Activated naive CD8-positive, alpha-beta T cell treated with anti-CD3 and anti-CD28 coated beads, Interleukin-2, amount 10 ng/mL, durations not matched to agents 7 days and 5 days (primary cell): ENCODE measurements at regions not wholly inside any gene's neighbourhood (a gene's known extent, or its start where the extent isn't known, plus 50 kb on each side); places are given as distances from the start of the nearest gene placed in this dataset.

Experiments
- ATAC-seq: fragments of 150-1000 bp; cut with Tn5 transposase; one replicate; pipeline ENCODE4 v1.10.0; 2021; ENCODE audit warnings: low read depth, moderate library complexity
- POLR2A ChIA-PET: fragments of 350-600 bp; sonication (Branson Sonifier 250); formaldehyde crosslinking; loops from one replicate; lab custom pipeline; 2021; ENCODE audit warnings: antibody characterized with exemption; lab: Charles Lee
- DNase-seq: peaks from one replicate; pipeline ENCODE4 v3.0.0; 2021
- H3K27ac Mint-ChIP-seq: one replicate; pipeline ENCODE4 v1.8.0; 2022; ENCODE audit warnings: mild to moderate bottlenecking, mixed read lengths
- H3K27me3 Mint-ChIP-seq: one replicate; pipeline ENCODE4 v1.8.0; 2022; ENCODE audit warnings: mild to moderate bottlenecking, moderate library complexity, mixed read lengths
- H3K36me3 Mint-ChIP-seq: one replicate; pipeline ENCODE4 v1.8.0; 2021; ENCODE audit warnings: mild to moderate bottlenecking, mixed read lengths
- H3K4me1 Mint-ChIP-seq: one replicate; pipeline ENCODE4 v1.8.0; 2021; ENCODE audit warnings: mixed read lengths
- H3K4me3 Mint-ChIP-seq: one replicate; pipeline ENCODE4 v1.8.0; 2022; ENCODE audit warnings: mild to moderate bottlenecking, moderate library complexity, mixed read lengths
- H3K9me3 Mint-ChIP-seq: one replicate; pipeline ENCODE4 v1.8.0; 2021; ENCODE audit warnings: mixed read lengths

- Mint-ChIP-seq H3K36me3 (no peaks in the 10 kb centered on the region), H3K4me3 (no peak overlapping the region), H3K27ac (no peak overlapping the region), H3K9me3 (peaks cover 1% of the 10 kb centered on the region), H3K27me3 (peaks cover 2% of the 10 kb centered on the region), H3K4me1 (no peaks in the 10 kb centered on the region)
- ATAC-seq (no peak), DNase-seq (no peak)
- POLR2A ChIA-PET, result no interaction called here
Measured at GRCh38 chr3:110710156-110710555, 361.5 kb upstream of the NECTIN3 start.

DNA sequence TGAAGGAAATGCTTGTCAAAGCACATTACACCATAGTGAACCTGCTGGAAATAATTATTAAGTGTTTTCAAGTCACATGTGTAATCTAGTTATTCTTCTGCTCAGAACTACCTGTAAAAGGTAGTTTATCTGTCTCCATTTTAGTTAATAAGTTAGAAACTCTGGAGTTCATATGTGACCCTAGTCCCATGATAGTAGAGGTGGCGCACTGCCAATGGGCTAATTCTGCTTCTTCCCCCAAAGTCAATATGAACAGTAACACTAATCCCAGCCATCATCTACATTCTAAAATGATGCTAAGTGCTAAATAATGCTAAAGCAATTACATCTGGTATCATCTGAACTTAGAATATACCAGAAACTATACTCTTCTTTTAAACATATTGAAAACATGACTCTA lies 361.0 kb upstream of the NECTIN3 start:
- Mint-ChIP-seq H3K36me3 (no peaks in the 10 kb centered on the region), H3K27ac (no peak overlapping the region), H3K4me1 (no peaks in the 10 kb centered on the region), H3K9me3 (peaks cover 1% of the 10 kb centered on the region), H3K4me3 (no peak overlapping the region), H3K27me3 (peaks cover 2% of the 10 kb centered on the region)
- DNase-seq (no peak), ATAC-seq (no peak)
- POLR2A ChIA-PET, result no interaction called here

- DNase-seq (no peak), ATAC-seq (no peak)
- H3K27ac Mint-ChIP-seq, result no peak overlapping the region
- no peaks in the 10 kb centered on the region for H3K9me3 Mint-ChIP-seq
- no peaks in the 10 kb centered on the region for H3K4me1 Mint-ChIP-seq
- H3K36me3 Mint-ChIP-seq, result no peaks in the 10 kb centered on the region
- peaks cover 2% of the 10 kb centered on the region for H3K27me3 Mint-ChIP-seq
- POLR2A ChIA-PET, result no interaction called here
- no peak overlapping the region for H3K4me3 Mint-ChIP-seq
Measured at GRCh38 chr3:110711130-110711832, 360.3 kb upstream of the NECTIN3 start.

GRCh38 chr3:110711851-110712516 lies 359.6 kb upstream of the NECTIN3 start:
- POLR2A ChIA-PET, result no interaction called here
- Mint-ChIP-seq H3K4me3 (no peak overlapping the region), H3K36me3 (no peaks in the 10 kb centered on the region), H3K27me3 (peaks cover 2% of the 10 kb centered on the region), H3K9me3 (no peaks in the 10 kb centered on the region), H3K4me1 (no peaks in the 10 kb centered on the region), H3K27ac (no peak overlapping the region)
- ATAC-seq (no peak), DNase-seq (no peak)

DNA sequence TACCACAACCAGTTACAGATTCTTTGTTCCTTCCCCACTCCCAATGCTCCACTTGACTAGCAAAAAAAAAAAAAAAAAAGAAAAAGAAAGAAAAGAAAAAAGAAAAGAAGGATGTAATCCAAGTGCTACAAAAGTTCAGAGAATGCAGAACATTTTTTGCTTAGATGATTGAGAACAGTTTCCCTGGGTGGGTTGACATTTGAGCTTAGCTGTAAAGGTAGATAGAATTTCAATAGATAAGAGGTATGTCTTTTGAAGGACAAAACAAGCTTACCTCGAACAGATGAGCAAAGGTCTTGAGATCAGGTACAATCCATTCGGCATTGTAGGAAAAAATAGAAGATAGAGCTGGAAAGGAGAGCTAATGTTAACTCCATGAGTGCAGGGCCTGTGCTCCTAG lies 344.6 kb upstream of the NECTIN3 start:
- Mint-ChIP-seq H3K36me3 (no peaks in the 10 kb centered on the region), H3K4me3 (no peak overlapping the region), H3K4me1 (no peaks in the 10 kb centered on the region), H3K9me3 (no peaks in the 10 kb centered on the region), H3K27me3 (peaks cover under 1% of the 10 kb centered on the region), H3K27ac (no peak overlapping the region)
- no peak for ATAC-seq
- POLR2A ChIA-PET, result no interaction called here
- no peak for DNase-seq

GRCh38 chr3:110731148-110731547 lies 340.5 kb upstream of the NECTIN3 start:
- H3K36me3 Mint-ChIP-seq, result no peaks in the 10 kb centered on the region
- H3K4me1 Mint-ChIP-seq, result no peaks in the 10 kb centered on the region
- POLR2A ChIA-PET, result no interaction called here
- DNase-seq, result no peak
- H3K27me3 Mint-ChIP-seq, result no peaks in the 10 kb centered on the region
- ATAC-seq, result no peak
- H3K4me3 Mint-ChIP-seq, result no peak overlapping the region
- no peaks in the 10 kb centered on the region for H3K9me3 Mint-ChIP-seq
- H3K27ac Mint-ChIP-seq, result no peak overlapping the region

GRCh38 chr3:110732420-110732819 lies 339.2 kb upstream of the NECTIN3 start:
- Mint-ChIP-seq H3K27ac (no peak overlapping the region), H3K9me3 (no peaks in the 10 kb centered on the region), H3K4me3 (no peak overlapping the region), H3K4me1 (peaks cover 1% of the 10 kb centered on the region), H3K36me3 (no peaks in the 10 kb centered on the region), H3K27me3 (no peaks in the 10 kb centered on the region)
- ATAC-seq (no peak), DNase-seq (no peak)
- POLR2A ChIA-PET, result no interaction called here

GRCh38 chr3:110733045-110733444 lies 338.6 kb upstream of the NECTIN3 start:
- H3K27me3 Mint-ChIP-seq, result no peaks in the 10 kb centered on the region
- no peak for ATAC-seq

DNA sequence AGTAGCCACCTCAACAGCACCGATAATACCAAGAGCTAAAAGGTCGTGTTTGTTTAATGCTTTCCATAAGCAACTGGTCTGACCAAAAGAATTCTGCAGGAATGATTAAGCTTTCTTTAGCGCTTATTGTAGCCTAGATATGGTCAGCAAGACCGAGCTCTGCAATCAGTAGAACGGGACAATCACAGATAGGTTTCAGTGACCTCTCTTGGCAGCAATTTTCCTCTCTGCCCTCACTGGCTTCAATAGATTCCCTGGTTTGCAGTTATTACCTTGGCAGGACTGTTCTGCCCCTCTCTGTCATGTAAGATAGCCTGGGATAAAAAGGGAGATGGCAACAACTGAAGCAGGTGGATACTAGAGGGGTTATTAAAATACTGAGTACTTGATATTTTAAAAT lies 337.1 kb upstream of the NECTIN3 start:
- POLR2A ChIA-PET, result no interaction called here
- no peaks in the 10 kb centered on the region for H3K27me3 Mint-ChIP-seq
- H3K4me3 Mint-ChIP-seq, result no peak overlapping the region
- H3K4me1 Mint-ChIP-seq, result peaks cover 1% of the 10 kb centered on the region
- DNase-seq (no peak), ATAC-seq (no peak)
- H3K27ac Mint-ChIP-seq, result no peak overlapping the region
- no peaks in the 10 kb centered on the region for H3K36me3 Mint-ChIP-seq
- no peaks in the 10 kb centered on the region for H3K9me3 Mint-ChIP-seq

More at GRCh38 chr3:110733045-110733444, 338.6 kb upstream of the NECTIN3 start:
- Mint-ChIP-seq H3K4me1 (peaks cover 1% of the 10 kb centered on the region), H3K4me3 (no peak overlapping the region), H3K27ac (no peak overlapping the region), H3K36me3 (no peaks in the 10 kb centered on the region), H3K9me3 (no peaks in the 10 kb centered on the region)
- no peak for DNase-seq
- POLR2A ChIA-PET, result no interaction called here

- H3K9me3 Mint-ChIP-seq, result no peaks in the 10 kb centered on the region
- ATAC-seq (no peak), DNase-seq (no peak)
- POLR2A ChIA-PET, result no interaction called here
- H3K27ac Mint-ChIP-seq, result no peak overlapping the region
- H3K4me3 Mint-ChIP-seq, result no peak overlapping the region
- H3K36me3 Mint-ChIP-seq, result no peaks in the 10 kb centered on the region
- H3K4me1 Mint-ChIP-seq, result peaks cover 1% of the 10 kb centered on the region
- peaks cover 3% of the 10 kb centered on the region for H3K27me3 Mint-ChIP-seq
Measured at GRCh38 chr3:110736332-110736731, 335.3 kb upstream of the NECTIN3 start.

GRCh38 chr3:110738531-110738930 lies 333.1 kb upstream of the NECTIN3 start:
- Mint-ChIP-seq H3K27me3 (peaks cover 3% of the 10 kb centered on the region), H3K36me3 (no peaks in the 10 kb centered on the region), H3K27ac (no peak overlapping the region), H3K9me3 (no peaks in the 10 kb centered on the region), H3K4me1 (peaks cover 1% of the 10 kb centered on the region), H3K4me3 (no peak overlapping the region)
- DNase-seq (no peak), ATAC-seq (no peak)
- POLR2A ChIA-PET, result no interaction called here

DNA sequence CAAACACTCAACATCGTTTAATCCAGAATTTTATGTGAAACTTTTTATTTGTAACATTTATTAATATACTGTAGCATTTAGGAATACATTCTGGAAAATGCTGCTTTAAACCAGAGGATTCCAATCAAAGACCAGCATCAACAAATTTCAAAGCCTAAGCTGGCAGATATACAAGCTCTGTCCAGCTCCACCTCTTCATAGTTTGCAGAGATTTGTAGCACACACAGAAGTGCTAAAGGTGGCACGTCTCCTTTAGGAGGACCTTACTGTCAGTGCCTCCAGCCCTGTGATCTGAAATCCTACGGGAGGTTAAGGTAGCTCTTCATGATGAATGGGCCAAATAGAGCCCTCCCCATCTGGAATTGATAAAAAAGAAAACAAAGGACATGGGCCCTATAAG lies 329.7 kb upstream of the NECTIN3 start:
- no peak overlapping the region for H3K27ac Mint-ChIP-seq
- no peaks in the 10 kb centered on the region for H3K9me3 Mint-ChIP-seq
- POLR2A ChIA-PET, result no interaction called here

GRCh38 chr3:110743202-110743601 lies 328.4 kb upstream of the NECTIN3 start:
- Mint-ChIP-seq H3K9me3 (no peaks in the 10 kb centered on the region), H3K4me1 (no peaks in the 10 kb centered on the region), H3K27ac (no peak overlapping the region), H3K36me3 (no peaks in the 10 kb centered on the region), H3K27me3 (peaks cover 4% of the 10 kb centered on the region), H3K4me3 (no peak overlapping the region)
- ATAC-seq, result no peak
- no peak for DNase-seq
- POLR2A ChIA-PET, result no interaction called here

More for the DNA sequence above, 329.7 kb upstream of the NECTIN3 start:
- H3K4me1 Mint-ChIP-seq, result no peaks in the 10 kb centered on the region
- DNase-seq, result no peak
- no peak for ATAC-seq
- H3K27me3 Mint-ChIP-seq, result peaks cover 4% of the 10 kb centered on the region
- H3K36me3 Mint-ChIP-seq, result no peaks in the 10 kb centered on the region
- H3K4me3 Mint-ChIP-seq, result no peak overlapping the region

- Mint-ChIP-seq H3K9me3 (no peaks in the 10 kb centered on the region), H3K4me3 (no peak overlapping the region), H3K27me3 (peaks cover 4% of the 10 kb centered on the region), H3K4me1 (no peaks in the 10 kb centered on the region), H3K27ac (no peak overlapping the region), H3K36me3 (no peaks in the 10 kb centered on the region)
- ATAC-seq, result no peak
- POLR2A ChIA-PET, result no interaction called here
- DNase-seq, result no peak
Measured at GRCh38 chr3:110743984-110744383, 327.6 kb upstream of the NECTIN3 start.
